ENCODE measurements at regions not wholly inside any gene's neighbourhood (a gene's known extent, or its start where the extent isn't known, plus 50 kb on each side); places are given as distances from the start of the nearest gene placed in this dataset.

DNA sequence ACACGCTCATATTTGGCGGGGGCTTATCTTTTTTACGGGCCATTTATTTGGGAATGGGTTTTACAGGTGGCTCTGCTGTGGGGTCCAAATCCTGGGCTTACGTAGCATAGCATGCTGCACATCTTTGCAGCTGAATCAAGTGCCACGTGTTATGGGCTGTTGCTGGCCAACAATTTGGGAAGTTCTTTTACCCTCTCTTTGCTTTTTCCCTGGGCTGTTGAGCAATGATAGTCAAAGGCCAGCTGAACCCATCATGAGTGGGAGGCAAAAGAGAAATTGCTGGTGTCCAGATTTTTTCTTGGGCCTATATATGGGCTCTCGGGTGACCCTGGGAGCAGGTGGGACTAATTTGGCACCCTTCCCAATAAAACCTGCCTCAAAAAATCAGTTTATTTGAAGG, 209.3 kb upstream of the SATB1 start:
- TF ChIP-seq EZH2 (IDR thresholded peaks at IDR 0.05; ENCODE audit: insufficient read depth, poor library complexity, severe bottlenecking) (no peak), EZH2phosphoT487 (IDR thresholded peaks at IDR 0.05; ENCODE audit: insufficient read depth, low read depth) (no peak)

All from GM23248 (cell line).